Epithelial cell of esophagus (primary cell): ENCODE measurements at regions not wholly inside any gene's neighbourhood (a gene's known extent, or its start where the extent isn't known, plus 50 kb on each side); places are given as distances from the start of the nearest gene placed in this dataset.
A peak's percentile ranks its signal among the peaks of the same experiment; 100 is the strongest.

ENCODE experiments used
- DNase-seq: peaks from one replicate; pipeline ENCODE4 v3.0.0; 2010; ENCODE audit warnings: low read depth
- H3K4me3 ChIP-seq: 2 replicates; pipeline ENCODE4 v1.5.1; 2011; ENCODE audit warnings: mild to moderate bottlenecking, low read length, control low read depth
- TF ChIP-seq, protein P1 (sequence below): IDR thresholded peaks from 2 replicates; pipeline ENCODE4 v1.5.1; 2011; ENCODE audit warnings: low read depth, mild to moderate bottlenecking, low read length, control low read depth, inconsistent platforms; ENCODE audit not compliant: insufficient read depth; ENCODE audit errors: missing control alignments

DNA sequence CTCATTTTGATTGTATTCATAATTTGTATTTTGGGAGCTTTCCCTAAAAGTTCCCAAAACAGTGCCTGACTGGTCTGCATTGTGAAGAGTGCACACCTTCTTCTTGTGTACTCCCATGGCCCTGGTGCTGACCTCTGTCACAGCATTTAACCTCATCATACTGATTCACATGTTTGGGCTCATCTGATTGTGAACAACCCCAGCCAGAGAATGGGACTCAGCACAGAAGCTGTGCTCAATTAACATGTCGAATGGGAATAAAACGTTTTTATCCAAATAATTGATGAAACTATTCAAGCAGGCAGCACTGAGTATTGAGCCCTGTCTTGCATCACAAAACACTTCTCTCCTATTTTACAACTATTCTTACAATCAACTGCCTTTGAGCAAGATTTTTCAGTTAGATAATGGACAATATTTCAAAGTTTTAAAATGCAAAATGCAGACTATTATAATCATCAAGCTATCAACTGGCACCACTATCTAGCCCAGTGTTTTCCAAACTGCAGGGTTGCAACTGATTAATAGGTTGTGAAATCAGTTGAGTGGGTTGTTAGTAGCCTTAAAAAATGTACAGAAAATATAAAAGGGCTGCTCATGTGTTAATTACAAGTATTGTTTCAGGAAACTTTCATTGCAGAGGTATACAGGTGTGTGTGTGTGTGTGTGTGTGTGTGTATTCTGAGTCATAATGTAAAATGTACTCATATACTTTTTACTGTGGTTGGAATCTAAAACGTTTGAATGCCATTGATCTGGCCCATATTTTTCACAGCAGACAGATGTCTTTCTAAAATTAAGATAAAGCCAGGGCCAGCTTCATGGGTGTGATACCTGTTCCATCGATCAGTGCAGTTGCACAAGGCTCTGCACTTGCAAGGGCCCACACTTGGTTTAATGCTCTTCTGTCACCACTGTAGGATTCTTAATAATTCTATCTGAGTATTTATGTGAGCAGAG is 190.5 kb downstream of the PIK3R1 start:
- H3K4me3 ChIP-seq: no peak overlapping the region
- peak; percentile 43 for DNase-seq
- TF ChIP-seq, protein P1, sequence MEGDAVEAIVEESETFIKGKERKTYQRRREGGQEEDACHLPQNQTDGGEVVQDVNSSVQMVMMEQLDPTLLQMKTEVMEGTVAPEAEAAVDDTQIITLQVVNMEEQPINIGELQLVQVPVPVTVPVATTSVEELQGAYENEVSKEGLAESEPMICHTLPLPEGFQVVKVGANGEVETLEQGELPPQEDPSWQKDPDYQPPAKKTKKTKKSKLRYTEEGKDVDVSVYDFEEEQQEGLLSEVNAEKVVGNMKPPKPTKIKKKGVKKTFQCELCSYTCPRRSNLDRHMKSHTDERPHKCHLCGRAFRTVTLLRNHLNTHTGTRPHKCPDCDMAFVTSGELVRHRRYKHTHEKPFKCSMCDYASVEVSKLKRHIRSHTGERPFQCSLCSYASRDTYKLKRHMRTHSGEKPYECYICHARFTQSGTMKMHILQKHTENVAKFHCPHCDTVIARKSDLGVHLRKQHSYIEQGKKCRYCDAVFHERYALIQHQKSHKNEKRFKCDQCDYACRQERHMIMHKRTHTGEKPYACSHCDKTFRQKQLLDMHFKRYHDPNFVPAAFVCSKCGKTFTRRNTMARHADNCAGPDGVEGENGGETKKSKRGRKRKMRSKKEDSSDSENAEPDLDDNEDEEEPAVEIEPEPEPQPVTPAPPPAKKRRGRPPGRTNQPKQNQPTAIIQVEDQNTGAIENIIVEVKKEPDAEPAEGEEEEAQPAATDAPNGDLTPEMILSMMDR: no peak

DNA sequence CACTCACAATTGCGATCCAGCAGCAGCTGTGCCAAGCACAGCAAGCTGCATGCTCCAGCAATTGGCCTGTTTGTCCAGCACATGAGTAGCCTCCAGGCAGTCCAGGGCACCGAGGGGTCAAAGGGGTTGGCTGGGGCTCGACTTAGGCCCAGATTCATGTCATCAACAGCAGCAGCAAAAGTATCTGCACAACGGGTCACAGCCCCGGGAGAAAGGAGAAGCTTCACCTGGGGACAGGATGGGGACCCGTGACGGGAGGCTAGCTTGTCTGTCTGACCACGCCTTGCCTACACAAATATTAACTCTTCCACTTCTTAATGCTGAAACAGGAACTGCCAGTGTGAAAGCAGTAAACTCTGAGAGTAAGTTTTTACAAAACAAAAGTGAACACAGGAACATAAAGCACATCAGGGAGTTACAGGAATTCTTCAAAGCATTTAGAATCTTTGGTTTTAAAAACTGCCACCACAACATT is 191.2 kb downstream of the PIK3R1 start:
- DNase-seq: no peak
- H3K4me3 ChIP-seq: no peak overlapping the region
- TF ChIP-seq, protein P1: no peak

DNA sequence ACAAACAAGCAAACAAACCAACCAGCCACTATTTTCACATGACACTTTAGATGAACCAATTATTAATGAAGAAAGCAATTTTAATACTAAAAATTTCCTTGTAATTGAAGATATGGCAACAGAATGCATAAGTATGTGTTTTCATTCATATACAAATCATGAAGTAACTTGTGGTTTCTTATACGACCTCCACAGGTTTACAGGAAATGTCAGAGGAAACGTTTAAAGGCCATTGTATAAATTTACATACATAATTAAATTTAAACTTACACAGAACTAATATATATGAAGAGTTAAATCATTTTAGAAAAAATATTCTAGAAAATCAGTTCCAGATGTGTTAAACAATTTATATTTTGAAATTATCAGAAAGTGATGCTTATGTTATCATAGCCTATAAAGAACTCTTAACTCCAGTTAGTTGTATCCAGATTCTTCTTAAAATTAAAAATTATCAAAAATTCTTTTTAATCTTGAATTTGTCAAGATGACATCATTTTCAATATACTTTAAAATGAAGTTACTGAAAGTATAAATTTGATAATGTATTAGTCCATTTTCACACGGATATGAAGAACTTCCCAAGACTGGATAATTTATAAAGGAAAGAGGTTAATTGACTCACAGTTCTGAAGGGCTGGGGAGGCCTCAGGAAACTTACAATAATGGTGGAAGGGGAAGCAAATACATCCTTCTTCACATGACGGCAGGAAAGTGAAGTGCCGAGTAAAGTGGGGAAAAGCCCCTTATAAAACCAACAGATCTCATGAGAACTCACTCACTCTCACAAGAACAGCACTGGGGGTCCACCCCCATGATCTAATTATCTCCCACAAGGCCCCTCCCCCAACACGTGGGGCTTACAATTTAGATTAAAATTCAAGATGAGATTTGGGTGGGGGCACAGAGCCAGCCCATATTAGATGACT is 192.0 kb downstream of the PIK3R1 start:
- no peak overlapping the region for H3K4me3 ChIP-seq
- TF ChIP-seq, protein P1: no peak
- DNase-seq: no peak

DNA sequence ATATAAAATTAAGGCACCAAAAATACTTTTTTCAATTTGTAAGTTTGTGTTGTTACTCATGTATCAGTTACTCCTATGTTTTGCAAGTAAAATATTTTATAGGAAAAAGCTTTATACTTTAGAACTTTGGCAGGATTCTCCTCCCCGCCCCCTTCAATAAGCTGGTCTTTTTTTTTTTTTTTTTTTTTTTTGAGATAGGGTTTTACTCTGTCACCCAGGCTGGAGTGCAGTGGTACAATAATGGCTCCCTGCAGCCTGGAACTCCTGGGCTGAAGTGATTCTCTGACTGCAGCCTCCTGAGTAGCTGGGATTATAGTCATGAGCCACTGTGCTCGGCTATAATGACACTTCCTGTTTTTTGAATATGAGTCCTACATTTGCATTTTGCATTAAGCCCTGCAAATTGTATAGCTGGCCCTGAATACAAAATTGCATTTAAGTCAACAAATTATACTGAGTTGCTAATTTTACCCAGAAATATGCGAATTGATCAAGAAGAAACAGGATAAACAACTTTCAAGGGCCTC is 192.9 kb downstream of the PIK3R1 start:
- H3K4me3 ChIP-seq: no peak overlapping the region
- no peak for DNase-seq
- TF ChIP-seq, protein P1: no peak

DNA sequence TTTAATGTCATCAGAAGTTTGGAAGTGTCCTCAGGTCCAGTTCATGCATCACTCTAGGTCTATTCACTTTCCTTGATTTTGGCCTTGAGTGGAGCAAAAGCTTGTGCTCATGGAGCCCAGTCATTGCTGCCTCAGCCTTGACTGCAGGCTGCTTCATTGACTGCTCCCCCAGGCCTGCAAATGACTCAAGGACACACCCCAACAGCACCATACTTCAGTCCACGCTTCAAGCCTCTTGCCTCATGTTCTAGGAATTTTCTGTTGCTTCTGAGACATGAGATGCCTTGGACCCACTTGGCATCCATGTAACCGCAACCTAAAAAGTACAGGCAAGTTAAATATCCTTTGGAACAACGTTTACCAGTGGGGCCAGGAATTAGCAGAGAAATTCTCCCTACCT is 193.7 kb downstream of the PIK3R1 start:
- no peak overlapping the region for H3K4me3 ChIP-seq
- TF ChIP-seq, protein P1: no peak
- peak; percentile 91 for DNase-seq

DNA sequence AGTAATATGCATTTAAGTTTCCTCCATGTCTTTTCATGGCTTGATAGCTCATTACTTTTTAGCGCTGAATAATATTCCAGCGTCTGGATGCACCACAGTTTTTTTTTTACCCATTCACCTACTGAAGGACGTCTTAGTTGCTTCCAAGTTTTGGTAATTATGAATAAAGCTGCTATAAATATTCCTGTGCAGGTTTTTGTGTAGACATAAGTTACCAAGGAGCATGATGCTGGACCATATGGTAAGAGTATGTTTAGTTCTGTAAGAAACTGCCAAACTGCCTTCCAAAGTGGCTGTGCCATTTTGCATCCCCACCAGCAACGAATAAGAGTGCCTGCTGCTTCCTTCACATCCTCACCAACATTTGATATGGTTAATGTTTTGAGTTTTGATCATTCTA is 195.6 kb downstream of the PIK3R1 start:
- DNase-seq: no peak
- H3K4me3 ChIP-seq: no peak overlapping the region
- TF ChIP-seq, protein P1: no peak
